ENCODE measurements at regions not wholly inside any gene's neighbourhood (a gene's known extent, or its start where the extent isn't known, plus 50 kb on each side); places are given as distances from the start of the nearest gene placed in this dataset.
"Not testable (repeated sequence)": the region's sequence is repeated elsewhere in the genome, so short reads cannot be mapped to it uniquely, and the experiment has no call there.

DNA sequence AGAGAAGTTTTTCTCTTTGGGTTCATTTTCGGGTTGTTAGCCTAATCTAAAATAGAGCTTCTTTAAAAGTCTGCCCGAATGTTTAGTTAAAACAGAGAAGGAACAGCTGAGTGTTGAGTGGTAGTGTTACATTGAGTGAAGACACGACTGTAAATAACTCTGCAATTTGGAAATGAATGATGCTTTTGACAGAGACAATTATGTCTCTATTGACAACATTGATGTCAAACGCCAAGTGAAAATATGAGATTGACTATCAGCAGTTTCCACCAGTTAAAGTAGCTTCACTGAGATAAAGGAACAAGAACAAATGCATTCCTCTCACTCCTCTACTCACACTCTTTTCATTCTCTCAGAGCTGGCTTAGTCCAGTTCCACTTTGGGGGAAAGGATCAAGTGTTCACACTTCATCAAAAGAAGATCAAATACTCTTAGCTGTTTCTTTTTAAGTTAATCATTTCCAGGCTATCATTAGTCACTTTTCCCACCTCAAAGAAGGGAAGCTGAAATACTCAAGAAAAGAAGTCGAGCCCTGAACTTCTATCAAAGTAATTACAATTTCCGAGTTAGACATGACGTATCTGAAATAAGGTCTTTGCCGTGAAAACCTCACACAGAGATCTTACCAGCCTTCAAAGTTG is 399.1 kb upstream of the DPH6 start:
- H3K36me3 Mint-ChIP-seq = no peaks in the 10 kb centered on the region
- Histone ChIP-seq H3K27me3 (ENCODE audit: control insufficient read depth, insufficient read depth, low read length) (no peaks in the 10 kb centered on the region), H3K4me3 (ENCODE audit: low read depth, low read length) (no peak overlapping the region), H3K27ac (ENCODE audit: insufficient read depth, low read length, poor library complexity, severe bottlenecking) (no peak overlapping the region), H3K9me3 (ENCODE audit: control insufficient read depth in 2 of 2, low read length in 2 of 2) (no peaks in the 10 kb centered on the region), H3K36me3 (ENCODE audit: control insufficient read depth, insufficient read depth, low read length) (no peaks in the 10 kb centered on the region), H3K4me1 (ENCODE audit: control insufficient read depth, insufficient read depth, low read length, poor library complexity, severe bottlenecking) (no peaks in the 10 kb centered on the region)
- ATAC-seq (ENCODE audit: low read depth in 2 of 2) (no peak), DNase-seq (no peak)
- H3K27ac Mint-ChIP-seq = no peak overlapping the region
- H3K9me3 Mint-ChIP-seq = peaks cover 0 to 4% (median 0%) of the 10 kb centered on the region in 7 donors
- no peaks in the 10 kb centered on the region for H3K4me1 Mint-ChIP-seq
- H3K4me3 Mint-ChIP-seq = no peak overlapping the region
- no peaks in the 10 kb centered on the region for H3K27me3 Mint-ChIP-seq

DNA sequence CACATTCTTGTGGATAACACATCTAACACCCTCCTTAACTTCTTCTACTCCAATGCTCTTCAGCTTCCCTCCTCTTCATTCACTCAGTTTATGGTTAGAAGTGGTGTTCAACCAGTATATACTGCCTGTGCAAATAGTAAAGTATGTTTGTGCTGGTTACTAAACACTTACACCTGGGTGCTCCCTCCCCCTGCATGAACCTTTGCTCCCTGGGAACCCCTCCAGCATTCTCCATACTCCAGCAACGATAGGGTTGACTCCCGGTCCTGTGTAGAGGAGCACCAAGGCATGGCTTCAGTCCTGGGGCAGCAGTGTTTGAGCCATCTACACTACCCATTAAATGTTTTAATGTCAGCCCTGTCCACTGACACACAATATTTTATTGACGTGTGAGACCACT is 407.5 kb upstream of the DPH6 start:
- H3K36me3 ChIP-seq (ENCODE audit: control insufficient read depth, insufficient read depth, low read length) = no peaks in the 10 kb centered on the region
- Mint-ChIP-seq H3K4me3 (no peak overlapping the region), H3K4me1 (no peaks in the 10 kb centered on the region), H3K27me3 (no peaks in the 10 kb centered on the region), H3K36me3 (no peaks in the 10 kb centered on the region), H3K27ac (no peak overlapping the region), H3K9me3 (peaks cover 0 to 2% (median 0%) of the 10 kb centered on the region in 7 donors)
- DNase-seq (no peak), ATAC-seq (ENCODE audit: low read depth in 2 of 2) (no peak)
- no peaks in the 10 kb centered on the region for H3K9me3 ChIP-seq (ENCODE audit: control insufficient read depth in 2 of 2, low read length in 2 of 2)
- no peaks in the 10 kb centered on the region for H3K4me1 ChIP-seq (ENCODE audit: control insufficient read depth, insufficient read depth, low read length, poor library complexity, severe bottlenecking)
- no peak overlapping the region for H3K27ac ChIP-seq (ENCODE audit: insufficient read depth, low read length, poor library complexity, severe bottlenecking)
- no peaks in the 10 kb centered on the region for H3K27me3 ChIP-seq (ENCODE audit: control insufficient read depth, insufficient read depth, low read length)
- no peak overlapping the region for H3K4me3 ChIP-seq (ENCODE audit: low read depth, low read length)

DNA sequence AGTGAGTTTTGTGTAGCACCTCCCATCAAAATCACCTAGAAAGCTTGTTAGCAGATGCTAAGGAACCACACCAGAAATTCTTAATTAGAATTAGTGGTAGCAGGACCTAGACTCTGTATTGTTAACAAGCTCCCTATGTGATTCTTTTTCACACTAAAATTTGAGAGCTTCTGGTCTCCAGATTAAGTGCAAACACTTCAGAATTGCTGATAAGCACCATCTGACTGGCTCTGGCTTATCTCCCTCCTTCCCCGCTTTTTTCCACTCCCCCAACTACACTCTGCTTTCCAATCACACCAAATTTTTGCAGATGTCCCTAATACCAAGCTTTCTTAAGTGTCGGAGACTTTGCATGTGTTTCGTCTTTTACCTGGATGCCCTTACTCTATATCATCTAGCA is 410.1 kb upstream of the DPH6 start:
- Histone ChIP-seq H3K9me3 (ENCODE audit: control insufficient read depth in 2 of 2, low read length in 2 of 2) (no peaks in the 10 kb centered on the region), H3K36me3 (ENCODE audit: control insufficient read depth, insufficient read depth, low read length) (no peaks in the 10 kb centered on the region), H3K4me1 (ENCODE audit: control insufficient read depth, insufficient read depth, low read length, poor library complexity, severe bottlenecking) (no peaks in the 10 kb centered on the region), H3K4me3 (ENCODE audit: low read depth, low read length) (no peak overlapping the region), H3K27me3 (ENCODE audit: control insufficient read depth, insufficient read depth, low read length) (no peaks in the 10 kb centered on the region), H3K27ac (ENCODE audit: insufficient read depth, low read length, poor library complexity, severe bottlenecking) (no peak overlapping the region)
- no peaks in the 10 kb centered on the region for H3K4me1 Mint-ChIP-seq
- H3K9me3 Mint-ChIP-seq = peaks cover 0 to 2% (median 0%) of the 10 kb centered on the region in 7 donors
- DNase-seq (no peak), ATAC-seq (ENCODE audit: low read depth in 2 of 2) (no peak)
- no peaks in the 10 kb centered on the region for H3K27me3 Mint-ChIP-seq
- no peak overlapping the region for H3K27ac Mint-ChIP-seq
- no peaks in the 10 kb centered on the region for H3K36me3 Mint-ChIP-seq
- H3K4me3 Mint-ChIP-seq = no peak overlapping the region

DNA sequence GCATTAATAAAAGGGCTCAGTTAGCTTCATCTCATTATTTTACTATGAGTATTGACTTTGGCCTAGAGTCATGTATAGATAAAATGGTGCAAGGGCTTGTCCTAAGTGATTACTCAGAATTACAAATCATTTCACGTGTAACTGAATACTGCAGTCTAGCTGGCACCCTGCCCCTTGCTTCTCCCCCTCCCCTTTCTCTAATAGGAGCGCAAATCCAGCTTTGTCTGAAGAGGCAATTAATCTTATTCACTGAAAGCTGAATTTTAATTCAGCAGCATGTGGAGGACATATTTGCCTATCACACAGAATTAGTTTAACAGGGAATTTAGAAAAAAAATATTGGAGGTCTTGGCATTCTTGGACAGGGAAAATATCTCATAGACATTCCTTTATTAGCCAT is 412.1 kb upstream of the DPH6 start:
- ATAC-seq (ENCODE audit: low read depth in 2 of 2) = no peak
- no peaks in the 10 kb centered on the region for H3K27me3 ChIP-seq (ENCODE audit: control insufficient read depth, insufficient read depth, low read length)
- H3K9me3 ChIP-seq (ENCODE audit: control insufficient read depth in 2 of 2, low read length in 2 of 2) = no peaks in the 10 kb centered on the region
- H3K4me3 Mint-ChIP-seq = no peak overlapping the region
- no peaks in the 10 kb centered on the region for H3K4me1 ChIP-seq (ENCODE audit: control insufficient read depth, insufficient read depth, low read length, poor library complexity, severe bottlenecking)
- no peak overlapping the region for H3K27ac Mint-ChIP-seq
- peaks cover 0 to 4% (median 0%) of the 10 kb centered on the region in 7 donors for H3K9me3 Mint-ChIP-seq
- no peaks in the 10 kb centered on the region for H3K4me1 Mint-ChIP-seq
- H3K36me3 Mint-ChIP-seq = no peaks in the 10 kb centered on the region
- H3K27me3 Mint-ChIP-seq = no peaks in the 10 kb centered on the region
- no peak overlapping the region for H3K27ac ChIP-seq (ENCODE audit: insufficient read depth, low read length, poor library complexity, severe bottlenecking)
- no peaks in the 10 kb centered on the region for H3K36me3 ChIP-seq (ENCODE audit: control insufficient read depth, insufficient read depth, low read length)
- no peak for DNase-seq
- H3K4me3 ChIP-seq (ENCODE audit: low read depth, low read length) = no peak overlapping the region

DNA sequence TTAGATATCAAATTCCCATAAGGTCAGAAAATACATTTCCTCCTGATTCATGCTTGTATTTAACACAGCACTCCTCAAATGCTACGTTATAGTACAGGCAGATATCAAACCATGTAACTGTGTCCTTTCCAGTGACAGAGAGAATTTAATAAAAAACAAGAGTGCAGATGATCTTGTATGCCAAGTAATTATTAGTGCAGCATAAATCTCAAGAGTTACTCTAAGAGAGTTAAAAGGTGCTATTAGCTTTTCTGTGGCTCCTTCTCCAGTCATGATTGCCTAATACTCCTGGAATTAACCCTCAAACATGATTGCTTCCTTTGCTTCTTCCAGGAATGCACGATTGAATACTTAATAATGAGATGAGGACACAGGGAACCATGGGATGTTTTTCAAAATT is 413.0 kb upstream of the DPH6 start:
- Mint-ChIP-seq H3K9me3 (peaks cover 0 to 4% (median 0%) of the 10 kb centered on the region in 7 donors), H3K4me3 (no peak overlapping the region), H3K27me3 (no peaks in the 10 kb centered on the region), H3K27ac (no peak overlapping the region), H3K36me3 (no peaks in the 10 kb centered on the region), H3K4me1 (no peaks in the 10 kb centered on the region)
- H3K27me3 ChIP-seq (ENCODE audit: control insufficient read depth, insufficient read depth, low read length) = no peaks in the 10 kb centered on the region
- DNase-seq (no peak), ATAC-seq (ENCODE audit: low read depth in 2 of 2) (no peak)
- H3K4me1 ChIP-seq (ENCODE audit: control insufficient read depth, insufficient read depth, low read length, poor library complexity, severe bottlenecking) = no peaks in the 10 kb centered on the region
- H3K36me3 ChIP-seq (ENCODE audit: control insufficient read depth, insufficient read depth, low read length) = no peaks in the 10 kb centered on the region
- no peak overlapping the region for H3K27ac ChIP-seq (ENCODE audit: insufficient read depth, low read length, poor library complexity, severe bottlenecking)
- no peaks in the 10 kb centered on the region for H3K9me3 ChIP-seq (ENCODE audit: control insufficient read depth in 2 of 2, low read length in 2 of 2)
- no peak overlapping the region for H3K4me3 ChIP-seq (ENCODE audit: low read depth, low read length)

DNA sequence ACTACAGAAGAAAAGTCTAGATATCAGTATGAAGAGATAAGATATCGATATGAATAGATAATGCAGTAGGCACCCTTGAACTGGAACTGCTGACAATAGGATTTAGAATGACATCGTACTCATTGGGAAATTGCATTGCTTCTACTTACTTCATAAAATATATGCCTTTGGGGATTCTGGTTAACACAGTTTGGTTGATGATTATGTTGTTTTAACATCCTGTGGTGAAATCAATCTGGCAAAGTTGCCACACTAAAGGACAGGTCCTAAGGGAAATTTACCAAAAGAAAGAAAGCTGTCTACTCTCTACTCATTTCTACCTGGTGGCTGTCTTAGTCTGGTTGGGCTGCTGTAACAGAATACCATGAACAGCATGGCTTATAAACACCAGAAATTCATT is 417.4 kb upstream of the DPH6 start:
- ATAC-seq (ENCODE audit: low read depth in 2 of 2) (no peak), DNase-seq (no peak)
- Histone ChIP-seq H3K27me3 (ENCODE audit: control insufficient read depth, insufficient read depth, low read length) (no peaks in the 10 kb centered on the region), H3K4me1 (ENCODE audit: control insufficient read depth, insufficient read depth, low read length, poor library complexity, severe bottlenecking) (no peaks in the 10 kb centered on the region), H3K9me3 (ENCODE audit: control insufficient read depth in 2 of 2, low read length in 2 of 2) (no peaks in the 10 kb centered on the region), H3K4me3 (ENCODE audit: low read depth, low read length) (no peak overlapping the region), H3K27ac (ENCODE audit: insufficient read depth, low read length, poor library complexity, severe bottlenecking) (no peak overlapping the region), H3K36me3 (ENCODE audit: control insufficient read depth, insufficient read depth, low read length) (no peaks in the 10 kb centered on the region)
- no peak overlapping the region for H3K4me3 Mint-ChIP-seq
- H3K27me3 Mint-ChIP-seq = no peaks in the 10 kb centered on the region
- H3K9me3 Mint-ChIP-seq = peaks cover 0 to 4% (median 0%) of the 10 kb centered on the region in 7 donors
- H3K36me3 Mint-ChIP-seq = no peaks in the 10 kb centered on the region
- H3K27ac Mint-ChIP-seq = no peak overlapping the region
- no peaks in the 10 kb centered on the region for H3K4me1 Mint-ChIP-seq

DNA sequence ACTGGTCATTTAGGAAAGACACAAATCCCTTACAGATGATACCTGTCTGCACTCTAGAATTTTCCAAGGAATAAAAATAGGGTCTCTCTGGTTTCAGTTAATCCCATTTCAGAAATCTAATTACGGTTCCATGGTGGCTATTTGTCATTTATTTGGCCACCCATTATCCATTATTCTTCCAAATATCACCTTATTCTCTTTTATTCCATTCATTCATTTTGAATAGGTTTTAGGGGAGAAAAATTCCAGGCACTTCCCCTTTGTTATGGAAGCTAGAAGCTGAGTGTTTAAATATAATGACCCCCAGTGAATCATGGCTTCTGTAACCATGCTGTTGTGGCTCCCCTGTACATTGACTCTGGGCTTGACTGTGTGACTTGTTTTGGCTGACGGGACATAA is 420.8 kb upstream of the DPH6 start:
- Mint-ChIP-seq H3K9me3 (peaks cover 0 to 6% (median 0%) of the 10 kb centered on the region in 7 donors), H3K27me3 (no peaks in the 10 kb centered on the region), H3K4me3 (no peak overlapping the region), H3K27ac (no peak overlapping the region), H3K4me1 (no peaks in the 10 kb centered on the region), H3K36me3 (no peaks in the 10 kb centered on the region)
- ATAC-seq (ENCODE audit: low read depth in 2 of 2) = no peak
- no peaks in the 10 kb centered on the region for H3K4me1 ChIP-seq (ENCODE audit: control insufficient read depth, insufficient read depth, low read length, poor library complexity, severe bottlenecking)
- no peak overlapping the region for H3K4me3 ChIP-seq (ENCODE audit: low read depth, low read length)
- H3K27me3 ChIP-seq (ENCODE audit: control insufficient read depth, insufficient read depth, low read length) = no peaks in the 10 kb centered on the region
- H3K9me3 ChIP-seq (ENCODE audit: control insufficient read depth in 2 of 2, low read length in 2 of 2) = no peaks in the 10 kb centered on the region
- H3K36me3 ChIP-seq (ENCODE audit: control insufficient read depth, insufficient read depth, low read length) = no peaks in the 10 kb centered on the region
- no peak overlapping the region for H3K27ac ChIP-seq (ENCODE audit: insufficient read depth, low read length, poor library complexity, severe bottlenecking)
- no peak for DNase-seq

DNA sequence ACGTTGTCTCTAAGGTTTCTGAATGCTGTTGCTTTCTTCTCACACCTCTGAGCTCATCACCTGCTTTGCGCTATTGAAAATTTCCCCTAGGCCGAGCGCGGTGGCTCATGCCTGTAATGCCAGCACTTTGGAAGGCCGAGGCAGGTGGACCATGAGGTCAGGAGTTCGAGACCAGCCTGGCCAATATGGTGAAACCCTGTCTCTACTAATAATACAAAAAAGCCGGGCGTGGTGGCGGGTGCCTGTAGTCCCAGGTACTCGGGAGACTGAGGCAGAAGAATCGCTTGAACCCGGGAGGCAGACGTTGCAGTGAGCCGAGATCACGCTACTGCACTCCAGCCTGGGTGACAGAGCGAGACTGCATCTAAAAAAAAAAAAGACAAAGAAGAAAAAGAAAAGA is 422.0 kb upstream of the DPH6 start:
- H3K4me1 ChIP-seq (ENCODE audit: control insufficient read depth, insufficient read depth, low read length, poor library complexity, severe bottlenecking); H3K9me3 Mint-ChIP-seq; H3K36me3 ChIP-seq (ENCODE audit: control insufficient read depth, insufficient read depth, low read length); H3K27me3 ChIP-seq (ENCODE audit: control insufficient read depth, insufficient read depth, low read length); H3K4me1 Mint-ChIP-seq; H3K27me3 Mint-ChIP-seq; H3K4me3 Mint-ChIP-seq; H3K4me3 ChIP-seq (ENCODE audit: low read depth, low read length); H3K27ac ChIP-seq (ENCODE audit: insufficient read depth, low read length, poor library complexity, severe bottlenecking); H3K27ac Mint-ChIP-seq; H3K9me3 ChIP-seq (ENCODE audit: control insufficient read depth in 2 of 2, low read length in 2 of 2); DNase-seq; ATAC-seq (ENCODE audit: low read depth in 2 of 2); H3K36me3 Mint-ChIP-seq: not testable (repeated sequence)

Measured in CD4-positive, CD25-positive, alpha-beta regulatory T cell (primary cell).